ENCODE measurements at regions not wholly inside any gene's neighbourhood (a gene's known extent, or its start where the extent isn't known, plus 50 kb on each side); places are given as distances from the start of the nearest gene placed in this dataset.

DNA sequence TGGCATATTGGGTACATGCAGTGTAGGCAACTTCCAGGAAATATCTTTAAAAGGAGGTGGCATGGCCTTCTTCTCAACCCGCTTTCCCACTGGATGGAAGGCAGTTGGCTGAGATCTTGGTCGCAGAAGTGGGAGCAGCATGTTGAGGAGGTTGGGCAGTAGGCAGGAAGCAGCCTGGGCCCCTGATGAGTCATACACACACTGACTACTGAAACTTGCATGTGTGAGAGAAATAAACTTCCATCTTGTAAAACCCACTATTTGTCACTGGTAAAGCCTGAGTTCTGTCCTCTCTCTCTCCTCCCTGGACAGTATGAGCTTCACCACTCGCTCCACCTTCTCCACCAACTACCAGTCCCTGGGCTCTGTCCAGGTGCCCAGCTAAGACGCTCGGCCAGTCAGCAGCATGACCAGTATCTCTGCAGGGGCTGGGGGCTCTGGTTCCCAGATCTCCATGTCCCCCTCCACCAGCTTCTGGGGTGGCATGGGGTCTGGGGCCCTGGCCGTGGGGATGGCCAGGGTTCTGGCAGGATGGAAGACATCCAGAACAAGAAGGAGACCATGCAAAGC lies 233.8 kb upstream of the SPRED2 start:
- TF ChIP-seq, protein P1, sequence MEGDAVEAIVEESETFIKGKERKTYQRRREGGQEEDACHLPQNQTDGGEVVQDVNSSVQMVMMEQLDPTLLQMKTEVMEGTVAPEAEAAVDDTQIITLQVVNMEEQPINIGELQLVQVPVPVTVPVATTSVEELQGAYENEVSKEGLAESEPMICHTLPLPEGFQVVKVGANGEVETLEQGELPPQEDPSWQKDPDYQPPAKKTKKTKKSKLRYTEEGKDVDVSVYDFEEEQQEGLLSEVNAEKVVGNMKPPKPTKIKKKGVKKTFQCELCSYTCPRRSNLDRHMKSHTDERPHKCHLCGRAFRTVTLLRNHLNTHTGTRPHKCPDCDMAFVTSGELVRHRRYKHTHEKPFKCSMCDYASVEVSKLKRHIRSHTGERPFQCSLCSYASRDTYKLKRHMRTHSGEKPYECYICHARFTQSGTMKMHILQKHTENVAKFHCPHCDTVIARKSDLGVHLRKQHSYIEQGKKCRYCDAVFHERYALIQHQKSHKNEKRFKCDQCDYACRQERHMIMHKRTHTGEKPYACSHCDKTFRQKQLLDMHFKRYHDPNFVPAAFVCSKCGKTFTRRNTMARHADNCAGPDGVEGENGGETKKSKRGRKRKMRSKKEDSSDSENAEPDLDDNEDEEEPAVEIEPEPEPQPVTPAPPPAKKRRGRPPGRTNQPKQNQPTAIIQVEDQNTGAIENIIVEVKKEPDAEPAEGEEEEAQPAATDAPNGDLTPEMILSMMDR (conservative IDR thresholded peaks at IDR 0.05): no peak
- TF ChIP-seq ZFX (IDR thresholded peaks at IDR 0.05): no peak

Measured in C4-2B (cell line).